HCT116 (cell line): ENCODE measurements at regions not wholly inside any gene's neighbourhood (a gene's known extent, or its start where the extent isn't known, plus 50 kb on each side); places are given as distances from the start of the nearest gene placed in this dataset.

Experiments
- ATAC-seq: fragments of 200-7000 bp; cut with Tn5 transposase; 2 replicates; pipeline ENCODE4 v1.9.1; 2020; ENCODE audit warnings: mild to moderate bottlenecking, moderate library complexity
- BruUV-seq: library from RNA; stranded (reverse); fragments of 400-500 nt; replicated peaks from 2 replicates; lab custom pipeline; 2021; lab: Mats Ljungman, UMichigan
- CTCF ChIA-PET: fragments of 300-600 bp; sonication (Branson Sonifier 250); formaldehyde crosslinking; loops from one replicate; lab custom pipeline; 2021; ENCODE audit warnings: antibody characterized with exemption; lab: Charles Lee
- POLR2A ChIA-PET: fragments of 300-600, 350-600 bp; sonication (Branson Sonifier 250); formaldehyde crosslinking; loops from one replicate; lab custom pipeline; 2021; ENCODE audit warnings: antibody characterized with exemption; lab: Charles Lee
- RAD21 ChIA-PET, 2 experiments: fragments of 300-600 bp; sonication (Branson Sonifier 250); formaldehyde crosslinking; loops; one replicate each; lab custom pipeline; 2023; ENCODE audit warnings: low total read pairs in 2 of 2; ENCODE audit not compliant: uncharacterized antibody in 2 of 2, unreplicated experiment in 2 of 2, low non-redundant PET in 1 of 2; lab: Charles Lee
- DNase-seq: peaks from one replicate; pipeline ENCODE4 v3.0.0-alpha.2; 2010; ENCODE audit warnings: low read depth, low spot score
- H2AFZ ChIP-seq: fragments of 200-600 bp; shearing (Covaris generic), sonication (generic); 2 replicates; pipeline ENCODE4 v1.6.1; 2017; ENCODE audit warnings: low read depth, mixed run types, mixed read lengths, antibody characterized with exemption, low read length; ENCODE audit not compliant: poor library complexity, severe bottlenecking
- H3K27ac ChIP-seq: 2 replicates; pipeline ENCODE4 v1.5.1; 2012; ENCODE audit warnings: low read depth, low read length
- H3K27me3 ChIP-seq: fragments of 200-600 bp; sonication (generic); 2 replicates; pipeline ENCODE4 v1.6.1; 2016; ENCODE audit warnings: mixed run types, low read length, mixed read lengths; ENCODE audit not compliant: insufficient read depth
- H3K36me3 ChIP-seq, 2 experiments: fragments of 200-500 bp in 1 of 2; fragments of 200-600 bp in 1 of 2; sonication (Bioruptor generic) in 1 of 2; sonication (generic) in 1 of 2; 2 replicates each; pipeline versions ENCODE4 v1.5.1 to v1.6.1; 2014 to 2016; ENCODE audit warnings: low read length in 2 of 2, inconsistent platforms in 1 of 2, mixed read lengths in 1 of 2, mixed run types in 1 of 2; ENCODE audit not compliant: insufficient read depth in 2 of 2, control insufficient read depth in 1 of 2
- H3K4me1 ChIP-seq, 2 experiments: fragments of 200-600 bp in 1 of 2; sonication (generic) in 1 of 2; 2 replicates each; pipeline versions ENCODE4 v1.5.1 to v1.6.1; 2012 to 2017; ENCODE audit warnings: low read length in 2 of 2, inconsistent platforms in 1 of 2, mild to moderate bottlenecking in 1 of 2, mixed read lengths in 1 of 2, mixed run types in 1 of 2, moderate library complexity in 1 of 2; ENCODE audit not compliant: insufficient read depth in 2 of 2, control insufficient read depth in 1 of 2
- H3K4me2 ChIP-seq: fragments of 200-600 bp; sonication (generic); 2 replicates; pipeline ENCODE4 v1.6.1; 2017; ENCODE audit warnings: mixed run types, low read length, mixed read lengths
- H3K4me3 ChIP-seq, 2 experiments: fragments of 200-600 bp in 1 of 2; sonication (generic) in 1 of 2; replicated peaks in 1 of 2; 2 replicates each; pipeline ENCODE4 v1.5.1; 2011 to 2016; ENCODE audit warnings: low read length in 2 of 2, control low read depth in 1 of 2, low read depth in 1 of 2, mild to moderate bottlenecking in 1 of 2, mixed read lengths in 1 of 2, mixed run types in 1 of 2
- H3K79me2 ChIP-seq: fragments of 200-600 bp; sonication (generic); 2 replicates; pipeline ENCODE4 v1.6.1; 2017; ENCODE audit warnings: mild to moderate bottlenecking, mixed run types, low read length, moderate library complexity, mixed read lengths; ENCODE audit not compliant: insufficient read depth
- H3K9ac ChIP-seq: fragments of 200-600 bp; sonication (generic); 2 replicates; pipeline ENCODE4 v1.6.1; 2016; ENCODE audit warnings: low read length, mixed read lengths
- H3K9me2 ChIP-seq: fragments of 200-600 bp; sonication (generic), shearing (Covaris generic); 2 replicates; pipeline ENCODE4 v1.6.1; 2017; ENCODE audit warnings: mixed run types, mild to moderate bottlenecking, moderate library complexity; ENCODE audit not compliant: insufficient read depth
- H3K9me3 ChIP-seq, 2 experiments: fragments of 200-500 bp in 1 of 2; fragments of 200-600 bp in 1 of 2; sonication (Bioruptor generic) in 1 of 2; sonication (generic) in 1 of 2; 2 replicates each; pipeline ENCODE4 v1.6.1; 2014 to 2017; ENCODE audit warnings: low read length in 2 of 2, mixed read lengths in 2 of 2, inconsistent platforms in 1 of 2, low read depth in 1 of 2, mild to moderate bottlenecking in 1 of 2, mixed run types in 1 of 2, moderate library complexity in 1 of 2; ENCODE audit not compliant: control insufficient read depth in 1 of 2, insufficient read depth in 1 of 2
- H4K20me1 ChIP-seq: fragments of 200-600 bp; sonication (generic), shearing (Covaris generic); 2 replicates; pipeline ENCODE4 v1.6.1; 2017; ENCODE audit warnings: mixed run types, mild to moderate bottlenecking, moderate library complexity; ENCODE audit not compliant: insufficient read depth
- ATF3 ChIP-seq: IDR thresholded peaks from 2 replicates; pipeline ENCODE4 v1.6.1; 2012
- CEBPB ChIP-seq: IDR thresholded peaks from 2 replicates; pipeline ENCODE4 v1.6.1; 2012; ENCODE audit warnings: low read depth
- EGR1 ChIP-seq: IDR thresholded peaks from 2 replicates; pipeline ENCODE4 v1.6.1; 2012; ENCODE audit warnings: low read depth
- ELF1 ChIP-seq: IDR thresholded peaks from 2 replicates; pipeline ENCODE4 v1.6.1; 2012; ENCODE audit warnings: low read depth, borderline replicate concordance
- EZH2phosphoT487 ChIP-seq: fragments of 200-600 bp; IDR thresholded peaks from 2 replicates; pipeline ENCODE4 v1.6.1; 2018; ENCODE audit warnings: antibody characterized with exemption, borderline replicate concordance
- FOSL1 ChIP-seq: IDR thresholded peaks from 2 replicates; pipeline ENCODE4 v1.6.1; 2012; ENCODE audit warnings: low read depth
- JUND ChIP-seq: IDR thresholded peaks from 2 replicates; pipeline ENCODE4 v1.6.1; 2012
- POLR2A ChIP-seq: IDR thresholded peaks from 2 replicates; pipeline ENCODE4 v1.7.0; 2011; ENCODE audit warnings: borderline replicate concordance; ENCODE audit not compliant: insufficient read depth, insufficient read length; ENCODE audit errors: extremely low read depth
- SIN3A ChIP-seq: IDR thresholded peaks from 2 replicates; pipeline ENCODE4 v1.6.1; 2012; ENCODE audit warnings: low read depth
- SRF ChIP-seq: IDR thresholded peaks from 2 replicates; pipeline ENCODE4 v1.6.1; 2012; ENCODE audit warnings: low read depth
- ZBTB33 ChIP-seq: IDR thresholded peaks from 2 replicates; pipeline ENCODE4 v1.6.1; 2011; ENCODE audit warnings: mild to moderate bottlenecking, low read length, moderate library complexity; ENCODE audit not compliant: insufficient replicate concordance; ENCODE audit errors: extremely low read depth
- ZFX ChIP-seq: fragments of 450-650 bp; IDR thresholded peaks from 2 replicates; pipeline ENCODE4 v1.6.1; 2017
- ZNF274 ChIP-seq: fragments of 200-500 bp; sonication (Bioruptor generic); IDR thresholded peaks from 2 replicates; pipeline ENCODE4 v1.6.1; 2014; ENCODE audit warnings: mild to moderate bottlenecking, low read depth, low read length, inconsistent platforms
- intact Hi-C: fragments of 100-400 bp; cut with micrococcal nuclease; formaldehyde crosslinking; loops from 2 replicates; pipeline ENCODE4 v1.10.0; 2022

DNA sequence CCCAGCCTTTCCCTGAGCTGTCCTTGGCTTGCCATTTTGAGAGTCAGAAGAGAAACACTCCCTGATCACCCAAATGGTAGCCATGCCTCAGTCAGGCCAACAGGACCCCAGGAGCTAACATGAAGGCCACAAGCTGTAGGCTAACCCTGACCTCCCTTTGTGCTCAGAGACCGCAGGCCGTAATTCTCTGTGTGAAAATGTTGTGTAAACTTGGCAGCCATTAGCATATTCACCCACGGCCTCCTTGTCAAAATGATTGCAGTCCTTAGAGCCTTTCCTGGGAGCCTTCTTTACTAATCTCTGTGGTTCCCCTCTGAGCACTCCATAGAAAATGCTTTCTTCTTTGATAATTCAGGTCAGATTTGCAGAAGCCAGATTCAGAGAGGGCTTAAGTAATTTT is 418.9 kb downstream of the COG6 start:
- BruUV-seq, result no TSS peak
- intact Hi-C loops, result loop anchor here (5.0 kb wide), 1 partner anchor 598 kb away; no protein-coding TSS in a partner anchor
- TF ChIP-seq EZH2phosphoT487 (no peak), ATF3 (no peak), POLR2A (no peak), ZBTB33 (no peak), CEBPB (no peak), SIN3A (no peak), ZFX (no peak), EGR1 (no peak), ZNF274 (no peak), JUND (no peak), ELF1 (no peak), SRF (no peak), FOSL1 (no peak)
- Histone ChIP-seq H3K4me3 (no peak overlapping the region), H3K27me3 (no peaks in the 10 kb centered on the region), H3K27ac (no peak overlapping the region), H3K4me1 (no peaks in the 10 kb centered on the region), H3K79me2 (no peaks in the 10 kb centered on the region), H3K36me3 (no peaks in the 10 kb centered on the region), H2AFZ (no peak overlapping the region), H3K4me2 (no peak overlapping the region), H4K20me1 (no peaks in the 10 kb centered on the region), H3K9me3 (no peaks in the 10 kb centered on the region), H3K9me2 (no peaks in the 10 kb centered on the region), H3K9ac (no peak overlapping the region)
- DNase-seq (no peak), ATAC-seq (no peak)
- POLR2A ChIA-PET, result no interaction called here
- RAD21 ChIA-PET, result no interaction called here
- CTCF ChIA-PET, result no interaction called here
